HEK293T (cell line): ENCODE measurements at regions not wholly inside any gene's neighbourhood (a gene's known extent, or its start where the extent isn't known, plus 50 kb on each side); places are given as distances from the start of the nearest gene placed in this dataset.

Experiments used
- ARNT ChIP-seq: fragments of 450-650 bp; IDR thresholded peaks from 2 replicates; pipeline ENCODE4 v1.6.1; 2017; ENCODE audit warnings: mild to moderate bottlenecking
- BHLHE40 ChIP-seq: fragments of 450-650 bp; IDR thresholded peaks from 2 replicates; pipeline ENCODE4 v1.6.1; 2016; ENCODE audit warnings: mild to moderate bottlenecking, moderate library complexity, borderline replicate concordance
- FOXA1 ChIP-seq: fragments of 450-650 bp; IDR thresholded peaks from 2 replicates; pipeline ENCODE4 v1.6.1; 2016; ENCODE audit warnings: mild to moderate bottlenecking
- FOXK2 ChIP-seq: fragments of 450-650 bp; IDR thresholded peaks from 2 replicates; pipeline ENCODE4 v1.6.1; 2016; ENCODE audit warnings: mild to moderate bottlenecking
- FOXM1 ChIP-seq: fragments of 450-650 bp; IDR thresholded peaks from 2 replicates; pipeline ENCODE4 v1.6.1; 2017; ENCODE audit warnings: mild to moderate bottlenecking, borderline replicate concordance
- HDGF ChIP-seq: fragments of 450-650 bp; IDR thresholded peaks from 2 replicates; pipeline ENCODE4 v1.6.1; 2017; ENCODE audit warnings: antibody characterized with exemption, borderline replicate concordance
- LEF1 ChIP-seq: fragments of 450-650 bp; IDR thresholded peaks from 2 replicates; pipeline ENCODE4 v1.6.1; 2017; ENCODE audit warnings: mild to moderate bottlenecking, borderline replicate concordance
- SP1 ChIP-seq: fragments of 450-650 bp; IDR thresholded peaks from 2 replicates; pipeline ENCODE4 v1.6.1; 2017
- SUZ12 ChIP-seq: fragments of 450-650 bp; IDR thresholded peaks from 2 replicates; pipeline ENCODE4 v1.6.1; 2016; ENCODE audit warnings: mild to moderate bottlenecking
- ZNF384 ChIP-seq: fragments of 450-650 bp; IDR thresholded peaks from 2 replicates; pipeline ENCODE4 v1.6.1; 2016
- TF ChIP-seq, protein P1 (sequence below): fragments of 450-650 bp; IDR thresholded peaks from 2 replicates; pipeline ENCODE4 v1.6.1; 2016

DNA sequence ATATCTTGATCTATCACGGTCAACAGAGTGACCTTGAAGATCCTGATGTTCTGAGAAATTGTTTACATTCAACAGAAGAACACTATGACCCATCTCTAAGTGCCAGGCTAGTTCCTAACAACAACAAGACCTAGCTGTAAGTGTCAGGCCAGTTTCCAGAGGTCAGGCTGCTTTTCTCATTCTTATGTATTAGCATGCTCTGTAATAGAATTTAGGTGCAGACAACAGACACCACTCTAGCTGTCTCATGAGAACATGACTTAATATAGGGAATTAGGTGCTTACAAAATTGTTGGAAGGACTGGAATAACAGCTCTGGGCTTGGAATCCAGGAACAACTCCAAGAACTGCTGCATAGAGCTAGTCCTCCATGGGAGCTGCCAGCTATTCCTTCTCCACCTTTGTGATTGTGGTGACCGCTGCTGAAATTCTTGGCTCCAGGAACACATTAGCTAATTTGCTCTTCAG lies 138.7 kb downstream of the SNX18 start:
- TF ChIP-seq HDGF = no peak
- TF ChIP-seq ARNT = no peak
- TF ChIP-seq LEF1 = no peak
- TF ChIP-seq BHLHE40 = no peak
- no peak for TF ChIP-seq SUZ12
- no peak for TF ChIP-seq FOXM1
- no peak for TF ChIP-seq SP1
- TF ChIP-seq FOXA1 = no peak
- TF ChIP-seq ZNF384 = no peak
- TF ChIP-seq, protein P1, sequence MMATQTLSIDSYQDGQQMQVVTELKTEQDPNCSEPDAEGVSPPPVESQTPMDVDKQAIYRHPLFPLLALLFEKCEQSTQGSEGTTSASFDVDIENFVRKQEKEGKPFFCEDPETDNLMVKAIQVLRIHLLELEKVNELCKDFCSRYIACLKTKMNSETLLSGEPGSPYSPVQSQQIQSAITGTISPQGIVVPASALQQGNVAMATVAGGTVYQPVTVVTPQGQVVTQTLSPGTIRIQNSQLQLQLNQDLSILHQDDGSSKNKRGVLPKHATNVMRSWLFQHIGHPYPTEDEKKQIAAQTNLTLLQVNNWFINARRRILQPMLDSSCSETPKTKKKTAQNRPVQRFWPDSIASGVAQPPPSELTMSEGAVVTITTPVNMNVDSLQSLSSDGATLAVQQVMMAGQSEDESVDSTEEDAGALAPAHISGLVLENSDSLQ = no peak
- TF ChIP-seq FOXK2 = no peak
